ENCODE measurements at regions not wholly inside any gene's neighbourhood (a gene's known extent, or its start where the extent isn't known, plus 50 kb on each side); places are given as distances from the start of the nearest gene placed in this dataset.
"Not testable (repeated sequence)": the region's sequence is repeated elsewhere in the genome, so short reads cannot be mapped to it uniquely, and the experiment has no call there.

- no peak for DNase-seq
Measured at GRCh38 chr3:74978684-74979083, 364.2 kb upstream of the CNTN3 start.

GRCh38 chr3:74985028-74985904 lies 370.8 kb upstream of the CNTN3 start:
- not testable (repeated sequence) for DNase-seq

GRCh38 chr3:74988095-74988494 lies 373.6 kb upstream of the CNTN3 start:
- no peak for DNase-seq

GRCh38 chr3:74992898-74993297 lies 378.4 kb upstream of the CNTN3 start:
- DNase-seq, result no peak

GRCh38 chr3:75001330-75001729 lies 386.9 kb upstream of the CNTN3 start:
- DNase-seq, result peak; percentile 45

GRCh38 chr3:75012791-75013331 lies 398.4 kb upstream of the CNTN3 start:
- DNase-seq, result no peak

- DNase-seq, result no peak
Measured at GRCh38 chr3:75014008-75014407, 399.5 kb upstream of the CNTN3 start.

GRCh38 chr3:75015280-75015679 lies 400.8 kb upstream of the CNTN3 start:
- DNase-seq, result no peak

GRCh38 chr3:75035146-75035545 lies 420.7 kb upstream of the CNTN3 start:
- DNase-seq, result no peak

GRCh38 chr3:75042941-75043340 lies 428.5 kb upstream of the CNTN3 start:
- DNase-seq, result peak; percentile 3

- DNase-seq, result peak; percentile 11
Measured at GRCh38 chr3:75048650-75049049, 434.2 kb upstream of the CNTN3 start.

- DNase-seq, result no peak
Measured at GRCh38 chr3:75049533-75049932, 435.1 kb upstream of the CNTN3 start.

- no peak for DNase-seq
Measured at GRCh38 chr3:75059120-75059519, 444.7 kb upstream of the CNTN3 start.

- DNase-seq, result no peak
Measured at GRCh38 chr3:75061806-75062205, 447.3 kb upstream of the CNTN3 start.

GRCh38 chr3:75075158-75075557 lies 460.7 kb upstream of the CNTN3 start:
- no peak for DNase-seq

GRCh38 chr3:75076481-75076880 lies 462.0 kb upstream of the CNTN3 start:
- no peak for DNase-seq

- no peak for DNase-seq
Measured at GRCh38 chr3:75078290-75078689, 463.8 kb upstream of the CNTN3 start.

GRCh38 chr3:75082845-75083244 lies 468.4 kb upstream of the CNTN3 start:
- no peak for DNase-seq

- DNase-seq, result peak; percentile 1
Measured at GRCh38 chr3:75089841-75090240, 475.4 kb upstream of the CNTN3 start.

GRCh38 chr3:75101329-75102147 lies 487.1 kb upstream of the CNTN3 start:
- DNase-seq, result no peak

- DNase-seq, result peak; percentile 8
Measured at GRCh38 chr3:75110741-75111140, 496.3 kb upstream of the CNTN3 start.

GRCh38 chr3:75115695-75116094 lies 501.2 kb upstream of the CNTN3 start:
- DNase-seq, result no peak

- DNase-seq, result no peak
Measured at GRCh38 chr3:75118779-75119178, 504.3 kb upstream of the CNTN3 start.

GRCh38 chr3:75126556-75126955 lies 512.1 kb upstream of the CNTN3 start:
- no peak for DNase-seq

All from NCI-H69 (cell line).